ENCODE measurements at regions not wholly inside any gene's neighbourhood (a gene's known extent, or its start where the extent isn't known, plus 50 kb on each side); places are given as distances from the start of the nearest gene placed in this dataset.

- Histone ChIP-seq H3K9me3 (ENCODE audit: control insufficient read depth, low read depth, low read length) (no peaks in the 10 kb centered on the region), H3K4me3 (ENCODE audit: low read length) (no peak overlapping the region), H3K27ac (ENCODE audit: low read length) (no peak overlapping the region), H3K36me3 (ENCODE audit: control insufficient read depth, insufficient read depth, low read length) (no peaks in the 10 kb centered on the region), H3K4me1 (ENCODE audit: control insufficient read depth, insufficient read depth, low read length) (no peaks in the 10 kb centered on the region), H3K27me3 (ENCODE audit: control insufficient read depth, insufficient read depth, low read length) (no peaks in the 10 kb centered on the region)
- WGBS (ENCODE audit: insufficient coverage, low lambda C conversion rate): no CpG with 5 or more reads among the region's 8 CpGs
- no peak for DNase-seq
Observed at GRCh38 chr1:228975238-228975907, 240.1 kb downstream of the RHOU start.

- no CpG with 5 or more reads among the region's 6 CpGs for WGBS (ENCODE audit: insufficient coverage, low lambda C conversion rate)
- no peaks in the 10 kb centered on the region for H3K9me3 ChIP-seq (ENCODE audit: control insufficient read depth, low read depth, low read length)
Observed at GRCh38 chr1:228976316-228976715, 241.0 kb downstream of the RHOU start.

GRCh38 chr1:228977307-228977706 lies 242.0 kb downstream of the RHOU start:
- no peak for DNase-seq
- Histone ChIP-seq H3K27ac (ENCODE audit: low read length) (no peak overlapping the region), H3K4me1 (ENCODE audit: control insufficient read depth, insufficient read depth, low read length) (no peaks in the 10 kb centered on the region), H3K36me3 (ENCODE audit: control insufficient read depth, insufficient read depth, low read length) (no peaks in the 10 kb centered on the region), H3K27me3 (ENCODE audit: control insufficient read depth, insufficient read depth, low read length) (no peaks in the 10 kb centered on the region), H3K9me3 (ENCODE audit: control insufficient read depth, low read depth, low read length) (no peaks in the 10 kb centered on the region), H3K4me3 (ENCODE audit: low read length) (no peak overlapping the region)
- WGBS (ENCODE audit: insufficient coverage, low lambda C conversion rate): 80% methylated on average over 1 of the region's 8 CpGs

More at GRCh38 chr1:228976316-228976715, 241.0 kb downstream of the RHOU start:
- no peaks in the 10 kb centered on the region for H3K4me1 ChIP-seq (ENCODE audit: control insufficient read depth, insufficient read depth, low read length)
- H3K4me3 ChIP-seq (ENCODE audit: low read length): no peak overlapping the region
- H3K27me3 ChIP-seq (ENCODE audit: control insufficient read depth, insufficient read depth, low read length): no peaks in the 10 kb centered on the region
- no peak overlapping the region for H3K27ac ChIP-seq (ENCODE audit: low read length)
- no peak for DNase-seq
- H3K36me3 ChIP-seq (ENCODE audit: control insufficient read depth, insufficient read depth, low read length): no peaks in the 10 kb centered on the region

GRCh38 chr1:228977741-228978140 lies 242.5 kb downstream of the RHOU start:
- H3K4me1 ChIP-seq (ENCODE audit: control insufficient read depth, insufficient read depth, low read length): no peaks in the 10 kb centered on the region
- H3K4me3 ChIP-seq (ENCODE audit: low read length): no peak overlapping the region
- WGBS (ENCODE audit: insufficient coverage, low lambda C conversion rate): 80% methylated on average over 1 of the region's 3 CpGs
- no peak for DNase-seq
- H3K27ac ChIP-seq (ENCODE audit: low read length): no peak overlapping the region
- H3K9me3 ChIP-seq (ENCODE audit: control insufficient read depth, low read depth, low read length): no peaks in the 10 kb centered on the region
- H3K36me3 ChIP-seq (ENCODE audit: control insufficient read depth, insufficient read depth, low read length): no peaks in the 10 kb centered on the region
- H3K27me3 ChIP-seq (ENCODE audit: control insufficient read depth, insufficient read depth, low read length): no peaks in the 10 kb centered on the region

- H3K27ac ChIP-seq (ENCODE audit: low read length): no peak overlapping the region
- H3K4me1 ChIP-seq (ENCODE audit: control insufficient read depth, insufficient read depth, low read length): no peaks in the 10 kb centered on the region
- no peak overlapping the region for H3K4me3 ChIP-seq (ENCODE audit: low read length)
- WGBS (ENCODE audit: insufficient coverage, low lambda C conversion rate): no CpG with 5 or more reads among the region's 14 CpGs
- no peaks in the 10 kb centered on the region for H3K27me3 ChIP-seq (ENCODE audit: control insufficient read depth, insufficient read depth, low read length)
- no peaks in the 10 kb centered on the region for H3K9me3 ChIP-seq (ENCODE audit: control insufficient read depth, low read depth, low read length)
- H3K36me3 ChIP-seq (ENCODE audit: control insufficient read depth, insufficient read depth, low read length): no peaks in the 10 kb centered on the region
- no peak for DNase-seq
Observed at GRCh38 chr1:228978484-228979324, 243.4 kb downstream of the RHOU start.

- Histone ChIP-seq H3K9me3 (ENCODE audit: control insufficient read depth, low read depth, low read length) (no peaks in the 10 kb centered on the region), H3K36me3 (ENCODE audit: control insufficient read depth, insufficient read depth, low read length) (no peaks in the 10 kb centered on the region), H3K4me1 (ENCODE audit: control insufficient read depth, insufficient read depth, low read length) (no peaks in the 10 kb centered on the region), H3K4me3 (ENCODE audit: low read length) (no peak overlapping the region), H3K27ac (ENCODE audit: low read length) (no peak overlapping the region), H3K27me3 (ENCODE audit: control insufficient read depth, insufficient read depth, low read length) (no peaks in the 10 kb centered on the region)
- DNase-seq: no peak
- WGBS (ENCODE audit: insufficient coverage, low lambda C conversion rate): no CpG with 5 or more reads among the region's 7 CpGs
Observed at GRCh38 chr1:228979325-228979699, 244.0 kb downstream of the RHOU start.

- Histone ChIP-seq H3K4me1 (ENCODE audit: control insufficient read depth, insufficient read depth, low read length) (no peaks in the 10 kb centered on the region), H3K9me3 (ENCODE audit: control insufficient read depth, low read depth, low read length) (no peaks in the 10 kb centered on the region), H3K36me3 (ENCODE audit: control insufficient read depth, insufficient read depth, low read length) (no peaks in the 10 kb centered on the region), H3K27me3 (ENCODE audit: control insufficient read depth, insufficient read depth, low read length) (no peaks in the 10 kb centered on the region), H3K4me3 (ENCODE audit: low read length) (no peak overlapping the region), H3K27ac (ENCODE audit: low read length) (no peak overlapping the region)
- DNase-seq: no peak
- 80% methylated on average over 2 of the region's 6 CpGs for WGBS (ENCODE audit: insufficient coverage, low lambda C conversion rate)
Observed at GRCh38 chr1:228979774-228980173, 244.5 kb downstream of the RHOU start.

- Histone ChIP-seq H3K27ac (ENCODE audit: low read length) (no peak overlapping the region), H3K36me3 (ENCODE audit: control insufficient read depth, insufficient read depth, low read length) (no peaks in the 10 kb centered on the region), H3K4me3 (ENCODE audit: low read length) (no peak overlapping the region), H3K27me3 (ENCODE audit: control insufficient read depth, insufficient read depth, low read length) (no peaks in the 10 kb centered on the region), H3K9me3 (ENCODE audit: control insufficient read depth, low read depth, low read length) (no peaks in the 10 kb centered on the region), H3K4me1 (ENCODE audit: control insufficient read depth, insufficient read depth, low read length) (no peaks in the 10 kb centered on the region)
- DNase-seq: no peak
- WGBS (ENCODE audit: insufficient coverage, low lambda C conversion rate): no CpG with 5 or more reads among the region's 9 CpGs
Observed at GRCh38 chr1:228980232-228980937, 245.1 kb downstream of the RHOU start.

GRCh38 chr1:228982637-228983036 lies 247.4 kb downstream of the RHOU start:
- Histone ChIP-seq H3K27me3 (ENCODE audit: control insufficient read depth, insufficient read depth, low read length) (no peaks in the 10 kb centered on the region), H3K27ac (ENCODE audit: low read length) (no peak overlapping the region), H3K4me1 (ENCODE audit: control insufficient read depth, insufficient read depth, low read length) (no peaks in the 10 kb centered on the region), H3K4me3 (ENCODE audit: low read length) (no peak overlapping the region), H3K36me3 (ENCODE audit: control insufficient read depth, insufficient read depth, low read length) (no peaks in the 10 kb centered on the region), H3K9me3 (ENCODE audit: control insufficient read depth, low read depth, low read length) (no peaks in the 10 kb centered on the region)
- no peak for DNase-seq
- WGBS (ENCODE audit: insufficient coverage, low lambda C conversion rate): no CpG with 5 or more reads among the region's 5 CpGs

GRCh38 chr1:228983231-228983660 lies 248.0 kb downstream of the RHOU start:
- H3K4me1 ChIP-seq (ENCODE audit: control insufficient read depth, insufficient read depth, low read length): no peaks in the 10 kb centered on the region
- no peak overlapping the region for H3K27ac ChIP-seq (ENCODE audit: low read length)
- H3K9me3 ChIP-seq (ENCODE audit: control insufficient read depth, low read depth, low read length): no peaks in the 10 kb centered on the region
- no peaks in the 10 kb centered on the region for H3K36me3 ChIP-seq (ENCODE audit: control insufficient read depth, insufficient read depth, low read length)
- no peak overlapping the region for H3K4me3 ChIP-seq (ENCODE audit: low read length)
- no CpG with 5 or more reads among the region's 6 CpGs for WGBS (ENCODE audit: insufficient coverage, low lambda C conversion rate)
- DNase-seq: no peak
- no peaks in the 10 kb centered on the region for H3K27me3 ChIP-seq (ENCODE audit: control insufficient read depth, insufficient read depth, low read length)
